ENCODE measurements at regions not wholly inside any gene's neighbourhood (a gene's known extent, or its start where the extent isn't known, plus 50 kb on each side); places are given as distances from the start of the nearest gene placed in this dataset.

DNA sequence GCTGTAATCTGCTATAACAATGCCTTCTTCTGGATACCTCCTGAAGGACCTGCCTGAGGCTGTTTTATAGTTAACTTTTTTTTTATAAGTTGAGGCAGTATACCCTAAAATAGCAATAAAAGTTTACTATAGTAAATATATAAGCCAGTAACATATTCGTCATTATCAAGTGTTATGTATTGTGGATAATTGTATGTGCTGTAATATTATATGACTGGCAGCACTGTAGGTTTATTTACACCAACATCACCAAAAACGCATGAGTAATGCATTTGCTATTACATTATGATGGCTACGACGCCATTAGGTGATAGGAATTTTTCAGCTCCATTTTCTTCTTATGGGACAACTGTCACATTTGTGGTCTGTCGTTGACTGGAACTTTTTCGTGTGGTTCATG lies 237.2 kb upstream of the PITX2 start:
- TF ChIP-seq, protein P1, sequence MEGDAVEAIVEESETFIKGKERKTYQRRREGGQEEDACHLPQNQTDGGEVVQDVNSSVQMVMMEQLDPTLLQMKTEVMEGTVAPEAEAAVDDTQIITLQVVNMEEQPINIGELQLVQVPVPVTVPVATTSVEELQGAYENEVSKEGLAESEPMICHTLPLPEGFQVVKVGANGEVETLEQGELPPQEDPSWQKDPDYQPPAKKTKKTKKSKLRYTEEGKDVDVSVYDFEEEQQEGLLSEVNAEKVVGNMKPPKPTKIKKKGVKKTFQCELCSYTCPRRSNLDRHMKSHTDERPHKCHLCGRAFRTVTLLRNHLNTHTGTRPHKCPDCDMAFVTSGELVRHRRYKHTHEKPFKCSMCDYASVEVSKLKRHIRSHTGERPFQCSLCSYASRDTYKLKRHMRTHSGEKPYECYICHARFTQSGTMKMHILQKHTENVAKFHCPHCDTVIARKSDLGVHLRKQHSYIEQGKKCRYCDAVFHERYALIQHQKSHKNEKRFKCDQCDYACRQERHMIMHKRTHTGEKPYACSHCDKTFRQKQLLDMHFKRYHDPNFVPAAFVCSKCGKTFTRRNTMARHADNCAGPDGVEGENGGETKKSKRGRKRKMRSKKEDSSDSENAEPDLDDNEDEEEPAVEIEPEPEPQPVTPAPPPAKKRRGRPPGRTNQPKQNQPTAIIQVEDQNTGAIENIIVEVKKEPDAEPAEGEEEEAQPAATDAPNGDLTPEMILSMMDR (IDR thresholded peaks at IDR 0.05) = no peak
- TF ChIP-seq ZFX (IDR thresholded peaks at IDR 0.05; ENCODE audit: borderline replicate concordance) = no peak
